IPS-20b (cell line): ENCODE measurements at regions not wholly inside any gene's neighbourhood (a gene's known extent, or its start where the extent isn't known, plus 50 kb on each side); places are given as distances from the start of the nearest gene placed in this dataset.

ENCODE experiments used
- H3K27ac ChIP-seq: one replicate; pipeline ENCODE4 v1.5.1; 2013; ENCODE audit warnings: low read length
- H3K27me3 ChIP-seq: 2 replicates; pipeline ENCODE4 v1.6.1; 2013; ENCODE audit warnings: mild to moderate bottlenecking, low read length, inconsistent platforms; ENCODE audit not compliant: insufficient read depth
- H3K36me3 ChIP-seq: 2 replicates; pipeline ENCODE4 v1.6.1; 2013; ENCODE audit warnings: low read depth, mild to moderate bottlenecking, inconsistent platforms, low read length, moderate library complexity; ENCODE audit not compliant: insufficient read depth
- H3K4me1 ChIP-seq: 2 replicates; pipeline ENCODE4 v1.6.1; 2013; ENCODE audit warnings: mild to moderate bottlenecking, control low read depth, inconsistent platforms, low read length, moderate library complexity; ENCODE audit not compliant: insufficient read depth
- H3K4me3 ChIP-seq: 2 replicates; pipeline ENCODE4 v1.5.1; 2013; ENCODE audit warnings: mild to moderate bottlenecking, low read length, inconsistent platforms
- H3K9ac ChIP-seq: 2 replicates; pipeline ENCODE4 v1.6.1; 2013; ENCODE audit warnings: low read depth, mild to moderate bottlenecking, inconsistent platforms, low read length, moderate library complexity
- H3K9me3 ChIP-seq: 2 replicates; pipeline ENCODE4 v1.6.1; 2013; ENCODE audit warnings: mild to moderate bottlenecking, low read depth, low read length, inconsistent platforms; ENCODE audit not compliant: insufficient read depth

GRCh38 chr10:113261611-113262091 lies 291.2 kb upstream of the HABP2 start:
- Histone ChIP-seq H3K4me1 (no peaks in the 10 kb centered on the region; the same call in 1 of the 2 replicates), H3K4me3 (no peak overlapping the region), H3K27ac (no peak overlapping the region), H3K27me3 (no peaks in the 10 kb centered on the region), H3K9ac (no peak overlapping the region), H3K9me3 (no peaks in the 10 kb centered on the region), H3K36me3 (no peaks in the 10 kb centered on the region)

- no peaks in the 10 kb centered on the region for H3K36me3 ChIP-seq
- H3K27ac ChIP-seq, result no peak overlapping the region
- no peaks in the 10 kb centered on the region for H3K27me3 ChIP-seq
- no peaks in the 10 kb centered on the region; the same call in 1 of the 2 replicates for H3K4me1 ChIP-seq
- no peak overlapping the region for H3K9ac ChIP-seq
- H3K9me3 ChIP-seq, result no peaks in the 10 kb centered on the region
- H3K4me3 ChIP-seq, result no peak overlapping the region
Measured at GRCh38 chr10:113263056-113263455, 289.8 kb upstream of the HABP2 start.

- Histone ChIP-seq H3K27me3 (no peaks in the 10 kb centered on the region), H3K4me3 (no peak overlapping the region), H3K27ac (no peak overlapping the region), H3K9me3 (no peaks in the 10 kb centered on the region), H3K4me1 (peaks cover 4% of the 10 kb centered on the region; the same call in 1 of the 2 replicates), H3K36me3 (no peaks in the 10 kb centered on the region), H3K9ac (no peak overlapping the region)
Measured at GRCh38 chr10:113264333-113265131, 288.3 kb upstream of the HABP2 start.

GRCh38 chr10:113266147-113266546 lies 286.7 kb upstream of the HABP2 start:
- H3K36me3 ChIP-seq, result no peaks in the 10 kb centered on the region
- no peaks in the 10 kb centered on the region for H3K9me3 ChIP-seq
- H3K9ac ChIP-seq, result no peak overlapping the region
- no peaks in the 10 kb centered on the region for H3K27me3 ChIP-seq
- peaks cover 5% of the 10 kb centered on the region; the same call in 1 of the 2 replicates for H3K4me1 ChIP-seq
- no peak overlapping the region for H3K27ac ChIP-seq
- H3K4me3 ChIP-seq, result no peak overlapping the region

- H3K9ac ChIP-seq, result no peak overlapping the region
- H3K36me3 ChIP-seq, result no peaks in the 10 kb centered on the region
- no peak overlapping the region for H3K27ac ChIP-seq
- peaks cover 5% of the 10 kb centered on the region; the same call in 1 of the 2 replicates for H3K4me1 ChIP-seq
- no peak overlapping the region for H3K4me3 ChIP-seq
- H3K9me3 ChIP-seq, result no peaks in the 10 kb centered on the region
- H3K27me3 ChIP-seq, result no peaks in the 10 kb centered on the region
Measured at GRCh38 chr10:113267619-113268562, 285.0 kb upstream of the HABP2 start.

- Histone ChIP-seq H3K4me3 (no peak overlapping the region), H3K9me3 (no peaks in the 10 kb centered on the region), H3K9ac (no peak overlapping the region), H3K27me3 (no peaks in the 10 kb centered on the region), H3K27ac (no peak overlapping the region), H3K36me3 (no peaks in the 10 kb centered on the region), H3K4me1 (peaks cover 8% of the 10 kb centered on the region)
Measured at GRCh38 chr10:113269333-113269732, 283.5 kb upstream of the HABP2 start.

- Histone ChIP-seq H3K9me3 (peaks cover 3% of the 10 kb centered on the region; the same call in 1 of the 2 replicates), H3K4me1 (peaks cover 8% of the 10 kb centered on the region), H3K27ac (no peak overlapping the region), H3K9ac (no peak overlapping the region), H3K27me3 (no peaks in the 10 kb centered on the region), H3K4me3 (no peak overlapping the region), H3K36me3 (no peaks in the 10 kb centered on the region)
Measured at GRCh38 chr10:113272511-113272910, 280.3 kb upstream of the HABP2 start.

GRCh38 chr10:113273181-113274163 lies 279.4 kb upstream of the HABP2 start:
- Histone ChIP-seq H3K36me3 (no peaks in the 10 kb centered on the region), H3K4me1 (peaks cover 8% of the 10 kb centered on the region), H3K9me3 (peaks cover 3% of the 10 kb centered on the region; the same call in 1 of the 2 replicates), H3K27me3 (no peaks in the 10 kb centered on the region), H3K4me3 (no peak overlapping the region), H3K27ac (no peak overlapping the region), H3K9ac (no peak overlapping the region)

GRCh38 chr10:113274176-113274829 lies 278.6 kb upstream of the HABP2 start:
- peaks cover 7% of the 10 kb centered on the region for H3K4me1 ChIP-seq
- H3K9ac ChIP-seq, result no peak overlapping the region
- H3K27ac ChIP-seq, result no peak overlapping the region
- H3K4me3 ChIP-seq, result no peak overlapping the region
- peaks cover 3% of the 10 kb centered on the region; the same call in 1 of the 2 replicates for H3K9me3 ChIP-seq
- H3K27me3 ChIP-seq, result no peaks in the 10 kb centered on the region
- no peaks in the 10 kb centered on the region for H3K36me3 ChIP-seq

- no peak overlapping the region for H3K4me3 ChIP-seq
- H3K27me3 ChIP-seq, result no peaks in the 10 kb centered on the region
Measured at GRCh38 chr10:113278221-113278620, 274.6 kb upstream of the HABP2 start.

More at GRCh38 chr10:113278221-113278620, 274.6 kb upstream of the HABP2 start:
- no peak overlapping the region for H3K27ac ChIP-seq
- H3K4me1 ChIP-seq, result peaks cover 1% of the 10 kb centered on the region; the same call in 1 of the 2 replicates
- H3K9me3 ChIP-seq, result peaks cover 3% of the 10 kb centered on the region; the same call in 1 of the 2 replicates
- H3K36me3 ChIP-seq, result no peaks in the 10 kb centered on the region
- H3K9ac ChIP-seq, result no peak overlapping the region
